GM12878 (cell line): ENCODE measurements at regions not wholly inside any gene's neighbourhood (a gene's known extent, or its start where the extent isn't known, plus 50 kb on each side); places are given as distances from the start of the nearest gene placed in this dataset.

Experiments used
- ATAC-seq: fragments of 200-7000 bp; cut with Tn5 transposase; 3 replicates; pipeline ENCODE4 v1.9.1; 2020; ENCODE audit warnings: mild to moderate bottlenecking, moderate library complexity
- BruUV-seq: library from RNA; stranded (reverse); fragments of 400-500 nt; replicated peaks from 2 replicates; lab custom pipeline; 2021; lab: Mats Ljungman, UMichigan
- CTCF ChIA-PET: fragments of 300-600 bp; sonication (Branson Sonifier 250); formaldehyde crosslinking; extraction: SDS; loops from one replicate; lab custom pipeline; 2021; ENCODE audit warnings: inconsistent platforms; lab: Yijun Ruan, JAX
- POLR2A ChIA-PET: fragments of 350-600 bp; formaldehyde crosslinking; extraction: SDS; loops from one replicate; lab custom pipeline; 2021; ENCODE audit warnings: inconsistent platforms; lab: Charles Lee
- RAD21 ChIA-PET: fragments of 300-600 bp; sonication (Branson Sonifier 250); formaldehyde crosslinking; loops from one replicate; lab custom pipeline; 2023; ENCODE audit warnings: antibody characterized with exemption; ENCODE audit not compliant: unreplicated experiment; lab: Charles Lee
- SMC1A ChIA-PET: fragments of 300-600 bp; sonication (Branson Sonifier 250); formaldehyde crosslinking; loops from one replicate; lab custom pipeline; 2023; ENCODE audit not compliant: unreplicated experiment, uncharacterized antibody; lab: Charles Lee
- DNase-seq: peaks from one replicate; pipeline ENCODE4 v3.0.0-alpha.2; 2011; ENCODE audit warnings: low read depth, low spot score
- FAIRE-seq: peaks from 3 replicates; lab custom pipeline; 2011; peaks lifted over from hg19 to GRCh38; lab: Jason Lieb, UNC
- H2AFZ ChIP-seq: 2 replicates; pipeline ENCODE4 v1.6.0; 2011; ENCODE audit warnings: low read depth, low read length, control low read depth; ENCODE audit not compliant: control insufficient read depth
- H3K27ac ChIP-seq: 2 replicates; pipeline ENCODE4 v1.5.1; 2011; ENCODE audit warnings: control low read depth; ENCODE audit not compliant: control insufficient read depth, insufficient read depth
- H3K27me3 ChIP-seq, 2 experiments: replicated peaks in 1 of 2; 2 replicates each; pipeline versions ENCODE4 v1.6.0 to v1.6.1; 2011; ENCODE audit warnings: low read length in 1 of 2; ENCODE audit not compliant: control insufficient read depth in 2 of 2, insufficient read depth in 2 of 2
- H3K36me3 ChIP-seq, 2 experiments: 2 replicates each; pipeline ENCODE4 v1.5.1; 2011; ENCODE audit warnings: low read length in 1 of 2; ENCODE audit not compliant: control insufficient read depth in 2 of 2, insufficient read depth in 2 of 2
- H3K4me1 ChIP-seq: 2 replicates; pipeline ENCODE4 v1.6.1; 2011; ENCODE audit warnings: mild to moderate bottlenecking, low read length, moderate library complexity, mixed read lengths; ENCODE audit not compliant: control insufficient read depth, insufficient read depth
- H3K4me2 ChIP-seq: 2 replicates; pipeline ENCODE4 v1.6.0; 2011; ENCODE audit warnings: control low read depth; ENCODE audit not compliant: control insufficient read depth, insufficient read depth
- H3K4me3 ChIP-seq: fragments of 200-600 bp; sonication (generic); 2 replicates; pipeline ENCODE4 v1.5.1; 2016
- H3K79me2 ChIP-seq: 2 replicates; pipeline ENCODE4 v1.6.0; 2011; ENCODE audit warnings: low read length; ENCODE audit not compliant: control insufficient read depth, insufficient read depth
- H3K9ac ChIP-seq: 2 replicates; pipeline ENCODE4 v1.8.0; 2011; ENCODE audit warnings: low read length, control low read depth, mixed read lengths; ENCODE audit not compliant: control insufficient read depth, insufficient read depth
- H3K9me3 ChIP-seq: replicated peaks from 3 replicates; pipeline ENCODE4 v1.5.1; 2011; ENCODE audit warnings: mild to moderate bottlenecking, low read length; ENCODE audit not compliant: control insufficient read depth, insufficient read depth
- H4K20me1 ChIP-seq: 2 replicates; pipeline ENCODE4 v1.6.0; 2011; ENCODE audit not compliant: control insufficient read depth, insufficient read depth
- HDAC6 ChIP-seq: fragments of 200-600 bp; sonication (generic); IDR thresholded peaks from one replicate; pipeline ENCODE4 v1.8.0; 2017; ENCODE audit warnings: antibody characterized with exemption; ENCODE audit not compliant: unreplicated experiment
- SIN3A ChIP-seq: IDR thresholded peaks from 2 replicates; pipeline ENCODE4 v1.6.1; 2012; ENCODE audit warnings: low read depth, low read length, improper control_type of control experiment
- WGBS: methylation state at CpG from one replicate; pipeline ENCODE4 v1.1.6; 2016; ENCODE audit warnings: low lambda C conversion rate; ENCODE audit not compliant: insufficient replicate concordance, insufficient coverage; ENCODE audit errors: missing lambda C conversion rate; 5-methylcytosine and 5-hydroxymethylcytosine counted together
- in situ Hi-C: fragments of 300-500 bp; cut with MboI; formaldehyde crosslinking; loops from 9 replicates; pipeline ENCODE4 v1.14.3; 2018; ENCODE audit warnings: mixed read lengths
- intact Hi-C: fragments of 100-400 bp; cut with micrococcal nuclease; formaldehyde crosslinking; loops from one replicate; pipeline ENCODE4 v1.14.2; 2022; ENCODE audit not compliant: unreplicated experiment
- TF ChIP-seq, protein P1 (sequence below): fragments of 450-650 bp; IDR thresholded peaks from 2 replicates; pipeline ENCODE4 v1.6.1; 2018; ENCODE audit warnings: mild to moderate bottlenecking, low read depth, moderate library complexity; ENCODE audit not compliant: partially characterized antibody
- TF ChIP-seq, protein P2 (sequence below): fragments of 450-650 bp; IDR thresholded peaks from 2 replicates; pipeline ENCODE4 v1.6.1; 2017; ENCODE audit warnings: antibody characterized with exemption, mild to moderate bottlenecking, moderate library complexity

DNA sequence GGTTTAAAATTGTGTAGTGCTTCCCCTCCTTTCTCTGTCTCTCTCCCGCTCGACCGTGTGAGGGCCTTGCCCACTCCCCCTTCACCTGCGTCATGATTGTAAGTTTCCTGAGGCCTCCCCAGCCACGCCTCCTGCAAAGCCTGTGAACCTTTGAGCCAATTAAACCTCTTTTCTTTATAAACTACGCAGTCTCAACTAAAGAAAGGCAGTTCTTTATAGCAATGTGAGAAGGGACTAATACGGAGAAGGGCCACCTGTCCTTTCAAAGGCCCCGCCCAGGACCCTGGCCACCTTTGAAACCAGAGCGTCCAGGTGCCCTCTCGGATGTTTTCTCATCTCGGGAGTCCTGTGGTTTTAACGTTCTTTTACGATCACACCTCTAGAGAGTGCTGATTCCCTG is 741.5 kb downstream of the BRD1 start:
- TF ChIP-seq, protein P1, sequence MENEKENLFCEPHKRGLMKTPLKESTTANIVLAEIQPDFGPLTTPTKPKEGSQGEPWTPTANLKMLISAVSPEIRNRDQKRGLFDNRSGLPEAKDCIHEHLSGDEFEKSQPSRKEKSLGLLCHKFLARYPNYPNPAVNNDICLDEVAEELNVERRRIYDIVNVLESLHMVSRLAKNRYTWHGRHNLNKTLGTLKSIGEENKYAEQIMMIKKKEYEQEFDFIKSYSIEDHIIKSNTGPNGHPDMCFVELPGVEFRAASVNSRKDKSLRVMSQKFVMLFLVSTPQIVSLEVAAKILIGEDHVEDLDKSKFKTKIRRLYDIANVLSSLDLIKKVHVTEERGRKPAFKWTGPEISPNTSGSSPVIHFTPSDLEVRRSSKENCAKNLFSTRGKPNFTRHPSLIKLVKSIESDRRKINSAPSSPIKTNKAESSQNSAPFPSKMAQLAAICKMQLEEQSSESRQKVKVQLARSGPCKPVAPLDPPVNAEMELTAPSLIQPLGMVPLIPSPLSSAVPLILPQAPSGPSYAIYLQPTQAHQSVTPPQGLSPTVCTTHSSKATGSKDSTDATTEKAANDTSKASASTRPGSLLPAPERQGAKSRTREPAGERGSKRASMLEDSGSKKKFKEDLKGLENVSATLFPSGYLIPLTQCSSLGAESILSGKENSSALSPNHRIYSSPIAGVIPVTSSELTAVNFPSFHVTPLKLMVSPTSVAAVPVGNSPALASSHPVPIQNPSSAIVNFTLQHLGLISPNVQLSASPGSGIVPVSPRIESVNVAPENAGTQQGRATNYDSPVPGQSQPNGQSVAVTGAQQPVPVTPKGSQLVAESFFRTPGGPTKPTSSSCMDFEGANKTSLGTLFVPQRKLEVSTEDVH: no peak
- TF ChIP-seq, protein P2, sequence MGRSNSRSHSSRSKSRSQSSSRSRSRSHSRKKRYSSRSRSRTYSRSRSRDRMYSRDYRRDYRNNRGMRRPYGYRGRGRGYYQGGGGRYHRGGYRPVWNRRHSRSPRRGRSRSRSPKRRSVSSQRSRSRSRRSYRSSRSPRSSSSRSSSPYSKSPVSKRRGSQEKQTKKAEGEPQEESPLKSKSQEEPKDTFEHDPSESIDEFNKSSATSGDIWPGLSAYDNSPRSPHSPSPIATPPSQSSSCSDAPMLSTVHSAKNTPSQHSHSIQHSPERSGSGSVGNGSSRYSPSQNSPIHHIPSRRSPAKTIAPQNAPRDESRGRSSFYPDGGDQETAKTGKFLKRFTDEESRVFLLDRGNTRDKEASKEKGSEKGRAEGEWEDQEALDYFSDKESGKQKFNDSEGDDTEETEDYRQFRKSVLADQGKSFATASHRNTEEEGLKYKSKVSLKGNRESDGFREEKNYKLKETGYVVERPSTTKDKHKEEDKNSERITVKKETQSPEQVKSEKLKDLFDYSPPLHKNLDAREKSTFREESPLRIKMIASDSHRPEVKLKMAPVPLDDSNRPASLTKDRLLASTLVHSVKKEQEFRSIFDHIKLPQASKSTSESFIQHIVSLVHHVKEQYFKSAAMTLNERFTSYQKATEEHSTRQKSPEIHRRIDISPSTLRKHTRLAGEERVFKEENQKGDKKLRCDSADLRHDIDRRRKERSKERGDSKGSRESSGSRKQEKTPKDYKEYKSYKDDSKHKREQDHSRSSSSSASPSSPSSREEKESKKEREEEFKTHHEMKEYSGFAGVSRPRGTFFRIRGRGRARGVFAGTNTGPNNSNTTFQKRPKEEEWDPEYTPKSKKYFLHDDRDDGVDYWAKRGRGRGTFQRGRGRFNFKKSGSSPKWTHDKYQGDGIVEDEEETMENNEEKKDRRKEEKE: no peak
- TF ChIP-seq HDAC6 (no peak), SIN3A (no peak)
- no TSS peak for BruUV-seq
- H3K79me2 ChIP-seq: no peaks in the 10 kb centered on the region
- ChIA-PET RAD21 (no interaction called here), CTCF (no interaction called here), POLR2A (no interaction called here), SMC1A (no interaction called here)
- H3K4me2 ChIP-seq: no peak overlapping the region
- H3K9ac ChIP-seq: no peak overlapping the region
- WGBS: 35% methylated on average over 13 of the region's 13 CpGs
- no peak for DNase-seq
- H3K27me3 ChIP-seq: no peaks in the 10 kb centered on the region
- H3K27ac ChIP-seq: no peak overlapping the region
- intact Hi-C loops: no loop called here
- H3K4me3 ChIP-seq: no peak overlapping the region
- in situ Hi-C loops: no loop called here
- no peak for ATAC-seq
- H3K4me1 ChIP-seq: no peaks in the 10 kb centered on the region
- no peaks in the 10 kb centered on the region for H3K36me3 ChIP-seq
- no peak for FAIRE-seq
- H2AFZ ChIP-seq: no peak overlapping the region
- no peaks in the 10 kb centered on the region; the same call in 2 of the 3 replicates for H3K9me3 ChIP-seq
- no peaks in the 10 kb centered on the region for H4K20me1 ChIP-seq
